GM19240 (cell line): ENCODE measurements at regions not wholly inside any gene's neighbourhood (a gene's known extent, or its start where the extent isn't known, plus 50 kb on each side); places are given as distances from the start of the nearest gene placed in this dataset.
"Not testable (repeated sequence)": the region's sequence is repeated elsewhere in the genome, so short reads cannot be mapped to it uniquely, and the experiment has no call there.

ENCODE experiments used
- DNase-seq: peaks from one replicate; pipeline ENCODE4 v3.0.0; 2011; ENCODE audit warnings: low spot score; ENCODE audit not compliant: insufficient read length

- DNase-seq, result not testable (repeated sequence)
These were observed 53.6 kb upstream of the MAPK10 start for GRCh38 chr4:86413426-86413825.

GRCh38 chr4:86414686-86415085 is 54.8 kb upstream of the MAPK10 start:
- DNase-seq, result no peak

- DNase-seq, result no peak
These were observed 56.2 kb upstream of the MAPK10 start for GRCh38 chr4:86416081-86416480.

- no peak for DNase-seq
These were observed 61.6 kb upstream of the MAPK10 start for GRCh38 chr4:86421461-86421860.

- no peak for DNase-seq
These were observed 71.8 kb upstream of the MAPK10 start for GRCh38 chr4:86431543-86432116.

GRCh38 chr4:86432559-86433134 is 72.8 kb upstream of the MAPK10 start:
- DNase-seq, result no peak

- DNase-seq, result no peak
These were observed 79.4 kb upstream of the MAPK10 start for GRCh38 chr4:86439293-86439692.

- DNase-seq, result no peak
These were observed 81.5 kb upstream of the MAPK10 start for GRCh38 chr4:86441175-86441936.

GRCh38 chr4:86442881-86443280 is 83.0 kb upstream of the MAPK10 start:
- no peak for DNase-seq

- DNase-seq, result no peak
These were observed 83.6 kb upstream of the MAPK10 start for GRCh38 chr4:86443495-86443894.

GRCh38 chr4:86446996-86447395 is 87.1 kb upstream of the MAPK10 start:
- no peak for DNase-seq

- DNase-seq, result no peak
These were observed 89.0 kb upstream of the MAPK10 start for GRCh38 chr4:86448871-86449270.

GRCh38 chr4:86449746-86450588 is 90.1 kb upstream of the MAPK10 start:
- DNase-seq, result no peak

GRCh38 chr4:86450861-86451260 is 91.0 kb upstream of the MAPK10 start:
- no peak for DNase-seq

- DNase-seq, result no peak
These were observed 91.9 kb upstream of the MAPK10 start for GRCh38 chr4:86451560-86452330.

- DNase-seq, result no peak
These were observed 92.6 kb upstream of the MAPK10 start for GRCh38 chr4:86452422-86452891.

- DNase-seq, result no peak
These were observed 93.2 kb upstream of the MAPK10 start for GRCh38 chr4:86452924-86453531.

GRCh38 chr4:86453611-86454072 is 93.8 kb upstream of the MAPK10 start:
- DNase-seq, result not testable (repeated sequence)

GRCh38 chr4:86461849-86462248 is 102.0 kb upstream of the MAPK10 start:
- no peak for DNase-seq

- DNase-seq, result no peak
These were observed 112.6 kb upstream of the MAPK10 start for GRCh38 chr4:86472377-86473019.
